Left kidney (tissue), 1 donor: ENCODE measurements at regions not wholly inside any gene's neighbourhood (a gene's known extent, or its start where the extent isn't known, plus 50 kb on each side); places are given as distances from the start of the nearest gene placed in this dataset.

ENCODE experiments used
- DNase-seq: peaks from one replicate; pipeline ENCODE4 v3.0.0-alpha.2; 2013

- no peak for DNase-seq
These were observed 298.6 kb downstream of the PARP8 start for GRCh38 chr5:50964746-50965653.

GRCh38 chr5:50965654-50966375 lies 299.4 kb downstream of the PARP8 start:
- no peak for DNase-seq

- DNase-seq = no peak
These were observed 300.6 kb downstream of the PARP8 start for GRCh38 chr5:50967009-50967562.

- DNase-seq = no peak
These were observed 301.3 kb downstream of the PARP8 start for GRCh38 chr5:50967563-50968355.

GRCh38 chr5:50968356-50969149 lies 302.1 kb downstream of the PARP8 start:
- DNase-seq = no peak

GRCh38 chr5:50969151-50970031 lies 303.0 kb downstream of the PARP8 start:
- DNase-seq = no peak

- no peak for DNase-seq
These were observed 309.4 kb downstream of the PARP8 start for GRCh38 chr5:50975840-50976239.

GRCh38 chr5:50978924-50979323 lies 312.5 kb downstream of the PARP8 start:
- DNase-seq = no peak

- DNase-seq = no peak
These were observed 318.2 kb downstream of the PARP8 start for GRCh38 chr5:50984640-50985039.

- no peak for DNase-seq
These were observed 324.0 kb downstream of the PARP8 start for GRCh38 chr5:50990296-50990924.

- no peak for DNase-seq
These were observed 329.0 kb downstream of the PARP8 start for GRCh38 chr5:50995285-50995942.

- no peak for DNase-seq
These were observed 334.9 kb downstream of the PARP8 start for GRCh38 chr5:51001227-51001923.

GRCh38 chr5:51002368-51002767 lies 335.9 kb downstream of the PARP8 start:
- no peak for DNase-seq

GRCh38 chr5:51013036-51013435 lies 346.6 kb downstream of the PARP8 start:
- DNase-seq = no peak

GRCh38 chr5:51018423-51018822 lies 352.0 kb downstream of the PARP8 start:
- no peak for DNase-seq

- no peak for DNase-seq
These were observed 357.8 kb downstream of the PARP8 start for GRCh38 chr5:51024263-51024662.

GRCh38 chr5:51027271-51027670 lies 356.0 kb upstream of the ISL1 start:
- DNase-seq = no peak

- no peak for DNase-seq
These were observed 354.9 kb upstream of the ISL1 start for GRCh38 chr5:51028394-51028793.

- no peak for DNase-seq
These were observed 350.0 kb upstream of the ISL1 start for GRCh38 chr5:51033215-51033614.
